GM12865 (cell line): ENCODE measurements at regions not wholly inside any gene's neighbourhood (a gene's known extent, or its start where the extent isn't known, plus 50 kb on each side); places are given as distances from the start of the nearest gene placed in this dataset.

ENCODE experiments used
- DNase-seq: peaks from one replicate; pipeline ENCODE4 v3.0.0; 2010; ENCODE audit warnings: low read depth
- H3K4me3 ChIP-seq: 2 replicates; pipeline ENCODE4 v1.5.1; 2011; ENCODE audit warnings: mild to moderate bottlenecking, low read depth, low read length, control low read depth
- CTCF ChIP-seq: IDR thresholded peaks from 2 replicates; pipeline ENCODE4 v1.5.1; 2011; ENCODE audit warnings: low read length, control low read depth, low read depth, inconsistent platforms; ENCODE audit not compliant: insufficient read depth; ENCODE audit errors: missing control alignments

GRCh38 chr2:12155303-12156051 lies 409.0 kb downstream of the LPIN1 start:
- DNase-seq, result peak; percentile 18
- no peak for TF ChIP-seq CTCF
- no peak overlapping the region for H3K4me3 ChIP-seq

GRCh38 chr2:12156349-12156748 lies 409.9 kb downstream of the LPIN1 start:
- H3K4me3 ChIP-seq, result no peak overlapping the region
- DNase-seq, result no peak
- no peak for TF ChIP-seq CTCF

- no peak for DNase-seq
- TF ChIP-seq CTCF, result no peak
- H3K4me3 ChIP-seq, result no peak overlapping the region
These were observed 414.7 kb downstream of the LPIN1 start for GRCh38 chr2:12161085-12161484.

GRCh38 chr2:12162269-12163247 lies 416.1 kb downstream of the LPIN1 start:
- no peak for DNase-seq
- no peak overlapping the region for H3K4me3 ChIP-seq
- no peak for TF ChIP-seq CTCF

- H3K4me3 ChIP-seq, result no peak overlapping the region
- no peak for DNase-seq
- TF ChIP-seq CTCF, result no peak
These were observed 417.4 kb downstream of the LPIN1 start for GRCh38 chr2:12163866-12164265.

- no peak overlapping the region for H3K4me3 ChIP-seq
- no peak for TF ChIP-seq CTCF
- no peak for DNase-seq
These were observed 418.3 kb downstream of the LPIN1 start for GRCh38 chr2:12164689-12165088.
